GM18867 (cell line): ENCODE measurements at regions not wholly inside any gene's neighbourhood (a gene's known extent, or its start where the extent isn't known, plus 50 kb on each side); places are given as distances from the start of the nearest gene placed in this dataset.
"Not testable (repeated sequence)": the region's sequence is repeated elsewhere in the genome, so short reads cannot be mapped to it uniquely, and the experiment has no call there.

Experiments
- ATAC-seq: cut with Tn5 transposase; IDR thresholded peaks from one replicate; pipeline ENCODE4 v1.9.1; 2021; ENCODE audit warnings: mild to moderate bottlenecking, moderate library complexity; ENCODE audit not compliant: unreplicated experiment

DNA sequence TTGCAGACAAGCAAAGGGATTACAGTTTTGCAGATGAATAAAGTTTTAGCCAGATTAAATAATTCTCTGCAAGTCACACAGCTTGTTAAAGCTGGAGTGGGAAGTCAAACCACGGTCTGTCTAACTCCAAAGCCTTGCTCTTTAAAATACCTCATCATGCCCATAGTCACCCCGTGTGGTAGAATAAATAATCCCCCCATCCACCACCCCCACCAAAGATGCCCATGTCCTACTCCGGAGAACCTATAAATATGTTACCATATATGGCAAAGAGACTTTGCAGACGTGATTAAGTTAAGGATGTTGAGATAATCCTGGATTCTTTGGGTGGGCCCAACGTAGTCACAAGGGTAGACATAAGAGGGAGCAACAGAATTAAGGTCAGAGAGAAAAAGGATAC is 118.7 kb downstream of the BEND2 start:
- ATAC-seq, result no peak

DNA sequence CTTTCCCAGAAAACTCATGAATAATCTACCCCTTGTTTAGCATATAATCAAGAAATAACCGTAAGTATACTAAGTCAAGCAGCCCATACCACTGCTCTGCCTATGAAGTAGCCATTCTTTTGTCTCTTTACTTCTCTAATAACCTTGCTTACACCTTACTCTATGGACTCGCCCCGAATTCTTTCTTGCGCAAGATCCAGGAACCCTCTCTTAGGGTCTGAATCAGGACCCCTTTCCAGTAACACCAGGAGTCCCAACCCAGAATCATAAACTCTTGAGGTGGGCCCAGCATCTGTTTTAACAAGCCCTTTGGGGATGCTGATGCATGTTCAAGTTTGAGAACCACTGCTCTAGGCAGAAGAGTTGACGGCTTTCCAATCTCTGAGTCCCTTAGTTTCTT is 119.6 kb downstream of the BEND2 start:
- ATAC-seq, result no peak

DNA sequence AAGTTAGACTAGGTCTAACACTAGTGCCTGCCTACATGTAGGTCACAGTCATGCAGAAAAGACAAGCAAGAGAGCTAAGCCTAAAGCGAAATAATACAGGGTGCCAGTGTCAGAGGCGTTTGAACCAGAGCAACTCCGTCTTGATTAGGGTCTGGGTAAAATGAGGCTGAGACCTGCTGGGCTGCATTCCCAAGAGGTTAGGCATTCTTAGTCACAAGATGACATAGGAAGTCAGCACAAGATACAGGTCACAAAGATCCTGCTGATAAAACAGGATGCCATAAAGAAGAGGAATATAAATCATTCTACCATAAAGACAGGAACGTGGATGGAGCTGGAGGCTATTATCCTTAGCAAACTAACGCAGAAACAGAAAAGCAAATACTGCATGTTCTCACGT is 120.9 kb downstream of the BEND2 start:
- no peak for ATAC-seq

DNA sequence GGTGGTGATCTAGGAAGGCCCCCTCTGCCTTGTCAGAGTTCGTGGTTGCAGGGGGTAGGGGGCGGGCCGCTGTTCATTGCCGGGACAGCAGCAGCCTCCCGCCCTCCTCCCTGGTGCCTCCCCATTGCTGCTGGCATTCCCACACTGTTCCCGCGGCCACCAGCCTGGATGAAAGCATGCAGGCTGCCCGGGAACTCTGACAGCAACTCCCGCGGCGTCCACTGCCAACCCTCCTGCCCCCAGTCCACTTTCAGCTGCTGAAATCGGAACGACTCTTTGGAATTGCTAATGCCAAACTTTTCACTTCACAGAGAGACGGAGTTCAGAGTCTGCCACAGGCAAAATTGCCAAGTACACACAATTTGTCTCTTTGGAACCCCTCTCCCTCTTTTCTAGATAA is 121.9 kb downstream of the BEND2 start:
- ATAC-seq, result no peak

DNA sequence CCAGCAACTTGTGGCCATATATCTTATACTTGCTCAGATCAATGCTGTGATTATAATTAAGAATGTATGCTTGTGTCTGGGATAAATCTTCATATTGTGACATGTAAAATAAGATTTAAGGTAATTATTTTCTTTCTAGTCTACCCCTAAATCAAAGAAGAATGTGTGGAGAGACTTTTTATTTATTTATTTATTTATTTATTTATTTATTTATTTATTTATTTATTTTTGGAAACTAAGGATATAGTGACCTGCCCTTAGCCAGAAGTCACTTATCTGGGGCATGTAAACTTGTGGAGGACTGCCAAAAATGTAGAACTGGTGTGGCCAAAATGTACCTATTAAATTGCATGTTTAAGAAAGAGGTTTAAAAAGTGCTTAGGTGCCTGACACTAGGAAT is 144.3 kb downstream of the BEND2 start:
- ATAC-seq, result no peak

DNA sequence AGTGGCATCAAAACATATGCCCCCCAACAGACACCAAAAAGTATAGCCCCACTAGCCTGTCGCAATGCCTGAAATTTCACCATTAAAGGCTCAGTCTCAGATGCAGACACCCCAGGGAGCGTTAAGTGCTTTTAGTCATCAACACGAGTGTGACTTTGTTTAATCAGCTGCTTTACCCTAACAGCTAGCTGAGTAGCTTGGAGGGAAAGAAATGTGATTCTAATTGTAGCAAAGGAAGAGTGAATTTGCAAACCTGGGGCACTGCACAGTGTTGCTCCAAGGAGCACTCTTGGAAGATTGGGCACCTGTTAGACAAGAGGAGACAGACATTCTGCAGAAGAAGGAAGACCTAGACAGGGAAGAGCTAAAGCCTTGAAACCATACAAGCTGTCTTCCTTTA is 145.1 kb downstream of the BEND2 start:
- no peak for ATAC-seq

DNA sequence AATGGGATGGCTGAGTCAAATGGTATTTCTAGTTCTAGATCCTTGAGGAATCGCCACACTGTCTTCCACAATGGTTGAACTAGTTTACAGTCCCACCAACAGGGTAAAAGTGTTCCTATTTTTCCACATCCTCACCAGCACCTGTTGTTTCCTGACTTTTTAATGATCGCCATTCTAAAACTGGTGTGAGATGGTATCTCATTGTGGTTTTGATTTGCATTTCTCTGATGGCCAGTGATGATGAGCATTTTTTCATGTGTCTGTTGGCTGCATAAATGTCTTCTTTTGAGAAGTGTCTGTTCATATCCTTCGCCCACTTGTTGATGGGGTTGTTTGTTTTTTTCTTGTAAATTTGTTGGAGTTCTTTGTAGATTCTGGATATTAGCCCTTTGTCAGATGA is 152.6 kb downstream of the BEND2 start:
- not testable (repeated sequence) for ATAC-seq

DNA sequence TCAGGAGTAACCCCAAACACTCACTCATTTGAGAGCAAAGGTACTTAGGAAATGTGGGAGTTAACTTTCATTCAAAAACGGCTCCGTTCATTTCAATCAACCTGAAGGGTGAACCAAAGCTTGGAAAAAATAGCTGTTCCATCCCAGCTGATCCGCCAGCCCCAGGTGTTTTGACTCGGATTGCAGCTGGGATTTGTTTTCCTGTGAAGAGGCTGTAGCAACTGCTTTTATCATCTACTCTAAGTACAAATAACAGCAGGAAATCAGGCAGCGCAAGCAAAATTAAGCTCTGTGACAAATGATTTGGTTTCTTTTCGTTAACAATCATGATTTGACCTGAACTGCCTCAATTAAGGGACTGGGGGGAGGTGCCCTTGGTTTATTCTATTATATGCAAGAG is 154.7 kb downstream of the BEND2 start:
- no peak for ATAC-seq

DNA sequence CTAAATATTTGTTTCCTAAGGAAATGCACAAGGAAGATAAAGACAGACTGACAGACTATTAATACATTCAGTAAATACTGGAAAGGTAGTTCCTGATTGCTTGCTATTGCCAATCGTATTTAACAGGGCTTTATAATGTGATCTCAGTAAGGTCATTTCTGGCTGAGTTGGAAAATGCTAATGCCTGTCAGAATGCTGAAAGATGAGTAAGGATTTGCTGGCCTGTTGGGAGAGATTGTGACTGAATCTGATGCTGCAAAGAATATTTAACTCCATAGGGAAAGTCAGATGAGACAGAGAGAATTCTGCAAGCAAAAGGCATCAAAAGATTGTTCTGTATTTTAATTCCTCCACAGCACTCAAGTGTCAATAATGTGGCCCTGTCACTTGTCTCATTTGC is 169.0 kb downstream of the BEND2 start:
- no peak for ATAC-seq

DNA sequence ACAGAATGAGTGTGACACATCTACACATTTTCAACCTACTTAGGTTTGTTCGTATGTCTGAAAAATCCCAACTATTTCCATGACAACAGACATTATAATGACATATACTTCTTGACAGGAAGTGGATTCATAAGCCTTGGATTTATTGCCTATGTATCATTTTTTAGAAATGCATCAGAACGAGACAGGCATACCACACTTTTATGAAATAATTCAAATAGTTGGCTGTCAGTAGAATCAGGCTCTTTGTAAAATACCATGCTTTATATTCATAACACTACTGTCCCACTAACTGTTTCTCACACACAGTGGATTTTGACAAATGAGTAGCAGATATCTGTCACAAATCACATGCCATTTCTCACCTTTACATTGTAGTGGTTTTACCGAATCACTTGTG is 173.2 kb downstream of the BEND2 start:
- no peak for ATAC-seq

DNA sequence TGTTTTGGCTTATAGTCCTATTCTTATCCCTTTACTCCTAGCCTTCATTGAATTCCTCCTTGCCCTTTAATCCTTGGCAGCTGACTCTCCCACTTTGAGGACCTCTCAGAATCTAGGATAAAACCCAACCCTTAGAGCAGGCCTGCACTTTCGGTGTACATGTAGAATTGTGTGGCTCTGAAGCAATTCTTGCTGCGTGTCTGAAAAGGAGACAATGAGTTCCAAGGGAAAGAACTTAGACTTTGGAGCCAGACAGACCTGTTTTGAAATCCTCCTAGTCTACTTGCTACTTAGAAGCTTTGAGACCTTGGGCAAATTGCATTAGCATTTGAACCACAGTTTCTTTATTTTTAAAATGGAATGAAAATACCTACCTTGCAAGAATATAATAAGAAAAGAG is 175.2 kb downstream of the BEND2 start:
- ATAC-seq, result no peak

DNA sequence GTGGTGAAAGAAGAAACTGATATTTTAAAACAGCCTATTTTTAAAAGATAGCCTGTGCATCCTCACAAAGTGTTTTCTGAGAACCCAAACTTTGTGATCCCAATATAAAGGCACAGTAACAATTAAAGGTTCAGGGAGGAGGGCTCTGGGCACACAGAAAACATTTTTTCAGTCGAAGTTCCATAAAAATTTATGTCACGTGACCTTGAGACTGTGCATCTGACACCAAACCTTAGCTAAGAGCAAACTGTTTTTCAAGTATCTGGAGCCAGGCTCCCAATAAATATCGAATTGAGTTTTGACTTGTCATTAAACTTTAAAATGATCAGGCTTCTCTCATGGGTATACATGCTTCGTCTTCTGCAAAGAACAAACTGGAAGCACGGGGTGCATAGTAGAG is 177.9 kb downstream of the BEND2 start:
- no peak for ATAC-seq

DNA sequence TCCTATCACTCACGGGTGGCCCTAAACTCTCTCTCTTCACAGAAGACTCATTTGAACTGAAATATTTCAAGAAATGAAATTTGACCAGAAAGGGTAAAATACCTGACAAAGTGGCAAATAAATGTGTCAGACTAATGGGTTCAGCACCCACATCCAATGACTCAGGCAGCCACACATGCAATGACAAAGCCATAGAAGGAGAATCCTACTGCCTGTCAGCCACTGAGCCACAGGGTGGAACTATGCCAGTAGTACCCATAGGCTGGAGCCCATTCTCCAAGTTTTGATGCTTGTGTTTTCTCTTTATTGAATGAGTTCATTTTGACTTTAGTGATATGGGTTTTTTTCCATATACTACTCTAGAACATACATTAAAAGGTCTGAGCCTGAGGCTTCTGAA is 179.0 kb downstream of the BEND2 start:
- ATAC-seq, result no peak

DNA sequence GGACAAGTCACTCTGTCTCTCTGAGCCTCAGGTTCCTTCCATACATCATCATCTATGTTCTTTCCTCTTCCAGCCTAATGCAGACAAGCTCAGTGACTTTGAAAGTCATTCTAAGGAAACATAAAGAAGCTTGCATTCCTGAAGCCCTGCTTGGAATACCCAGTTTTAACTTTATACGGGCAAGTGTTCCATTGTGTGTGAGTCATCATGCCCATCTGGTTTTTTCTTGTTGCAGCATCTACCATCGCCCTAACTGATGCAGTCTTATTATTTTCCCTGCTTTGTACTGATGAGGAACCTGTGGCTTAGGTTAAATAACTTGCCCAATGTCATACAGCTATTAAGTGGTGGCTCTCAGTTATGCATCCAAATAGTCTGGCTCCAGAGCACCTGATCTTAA is 177.9 kb upstream of the RAI2 start:
- no peak for ATAC-seq

DNA sequence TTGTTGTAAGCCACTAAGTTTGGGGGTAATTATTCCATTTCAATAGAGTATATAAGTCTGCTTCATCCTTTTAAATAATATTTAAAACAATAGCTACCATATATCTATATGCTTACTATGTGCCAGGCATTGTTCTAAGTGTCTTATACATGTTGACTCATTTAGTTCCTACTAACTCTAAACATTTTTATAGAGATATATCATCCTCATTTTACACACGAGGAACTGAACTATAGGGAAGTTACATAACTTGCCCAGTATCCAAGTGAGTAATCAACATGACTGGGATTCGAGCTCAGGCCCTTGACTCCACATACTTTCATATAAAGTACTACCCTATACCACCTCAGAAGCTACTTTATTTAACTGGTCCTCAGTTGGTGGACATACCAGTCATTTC is 175.3 kb upstream of the RAI2 start:
- no peak for ATAC-seq

DNA sequence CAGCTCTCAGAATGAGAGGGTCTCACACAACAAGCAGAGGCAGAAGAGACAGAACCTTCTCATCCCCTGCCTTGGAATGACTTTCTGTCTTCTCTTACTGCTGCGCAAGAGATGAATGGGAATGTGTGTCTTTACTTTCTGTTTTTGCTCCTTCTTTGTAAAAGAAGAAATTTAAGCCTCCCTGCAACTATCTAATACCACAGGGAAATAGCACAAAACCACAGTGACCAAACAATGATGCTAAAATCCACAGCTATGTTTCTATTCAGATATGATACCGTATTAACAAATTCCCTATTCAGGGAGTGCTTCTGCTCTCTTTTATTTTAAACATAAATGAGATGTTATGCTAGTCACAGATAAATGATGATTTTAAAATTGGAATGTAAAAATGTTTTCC is 173.8 kb upstream of the RAI2 start:
- ATAC-seq, result no peak

DNA sequence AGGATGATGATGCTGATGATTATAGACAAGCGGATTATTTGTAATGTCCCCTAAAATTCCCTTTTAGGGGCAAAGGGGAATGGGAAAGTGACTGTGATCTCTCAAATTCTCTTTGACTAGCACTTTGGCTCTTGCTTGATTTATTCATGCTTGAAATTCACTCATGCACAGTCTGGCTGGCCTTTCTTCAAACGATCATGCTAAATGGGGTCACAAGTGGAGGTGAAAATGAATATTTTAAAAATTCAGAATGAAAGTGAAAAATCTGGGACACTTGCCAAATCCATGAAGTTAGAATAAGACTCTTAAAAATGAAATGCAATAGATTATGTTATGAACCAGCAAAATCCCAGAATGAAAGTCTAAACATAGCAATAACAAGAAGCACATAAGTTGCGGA is 173.4 kb upstream of the RAI2 start:
- no peak for ATAC-seq

DNA sequence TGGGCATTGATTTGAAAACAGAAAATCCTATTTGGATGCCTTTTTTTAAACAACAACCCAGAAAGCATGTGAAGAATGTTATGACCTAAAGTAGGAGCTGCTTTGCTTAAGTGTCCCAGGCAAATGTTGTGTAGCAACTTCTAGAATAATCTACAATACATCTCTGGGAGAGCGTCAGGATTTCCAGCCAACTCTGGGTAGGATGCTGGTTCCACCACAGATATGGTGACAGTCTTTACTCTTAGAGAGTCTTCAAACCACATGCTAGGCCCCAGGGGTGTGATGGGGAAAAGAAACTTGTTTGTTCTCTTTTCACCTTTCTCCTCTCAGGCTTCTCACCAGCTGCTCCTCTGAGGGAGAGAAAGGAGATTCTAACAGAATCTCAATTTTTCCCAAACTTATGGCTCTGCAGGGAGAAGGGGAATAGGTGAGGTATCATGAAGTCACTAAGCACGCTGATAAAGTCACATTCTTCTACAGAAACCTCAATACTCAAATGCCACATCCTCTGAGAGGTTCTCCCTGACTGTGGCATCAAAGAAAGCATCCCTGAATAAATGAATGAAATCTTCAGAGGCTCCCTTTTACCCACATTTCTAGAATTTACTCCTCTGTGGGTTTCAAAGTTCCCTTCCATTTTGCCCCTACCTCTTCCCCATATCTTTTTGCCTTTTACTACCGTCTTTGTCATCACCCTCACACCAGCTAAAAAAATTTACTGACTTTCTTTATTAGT is 171.6 kb upstream of the RAI2 start:
- no peak for ATAC-seq

DNA sequence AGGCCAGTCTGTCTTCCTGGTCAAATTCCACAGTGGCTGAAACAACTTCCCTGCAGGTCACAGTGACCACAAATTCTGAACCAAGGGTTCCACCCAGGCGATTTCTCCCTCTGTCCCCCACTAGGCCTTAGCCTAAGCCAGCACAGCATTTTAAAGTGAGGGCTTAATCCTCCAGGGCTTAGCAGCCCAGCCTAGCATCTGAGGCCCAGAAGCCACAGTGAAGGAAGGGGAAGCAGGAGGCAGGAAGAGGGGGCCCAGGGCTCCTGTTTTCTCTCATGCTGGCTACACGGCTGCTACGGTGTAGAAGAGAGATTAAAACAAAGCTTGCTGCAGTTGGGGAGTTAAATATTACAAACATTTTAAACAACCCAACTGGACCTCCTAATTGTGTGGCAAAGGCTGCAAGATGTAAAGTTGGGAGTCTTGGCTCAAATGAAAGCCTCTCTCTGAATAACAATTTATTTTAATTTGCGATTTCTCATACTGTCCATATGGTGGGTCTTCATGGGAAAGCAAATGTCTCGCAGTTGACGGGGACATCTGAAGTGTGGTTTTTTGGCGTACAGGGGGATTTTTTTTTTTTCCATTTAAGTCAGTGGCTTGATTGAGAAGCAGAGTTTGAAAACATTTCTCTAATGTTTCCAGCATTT is 170.8 kb upstream of the RAI2 start:
- ATAC-seq, result no peak

DNA sequence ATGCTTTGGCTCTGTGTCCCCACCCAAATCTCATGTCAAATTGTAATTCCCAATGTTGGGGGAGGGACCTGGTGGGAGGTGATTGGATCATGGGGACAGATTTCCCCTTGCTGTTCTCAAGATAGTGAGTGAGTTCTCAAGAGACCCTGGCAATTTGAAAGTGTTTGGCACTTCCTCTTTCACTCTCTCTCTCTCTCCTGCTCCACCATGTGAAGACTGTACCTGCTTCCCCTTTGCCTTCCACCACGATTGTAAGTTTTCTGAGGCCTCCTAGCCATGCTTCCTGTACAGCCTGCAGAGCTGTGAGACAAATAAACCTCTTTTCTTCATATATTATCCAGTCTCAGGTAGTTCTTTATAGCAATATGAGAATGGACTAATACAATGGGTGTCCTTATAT is 169.6 kb upstream of the RAI2 start:
- not testable (repeated sequence) for ATAC-seq

DNA sequence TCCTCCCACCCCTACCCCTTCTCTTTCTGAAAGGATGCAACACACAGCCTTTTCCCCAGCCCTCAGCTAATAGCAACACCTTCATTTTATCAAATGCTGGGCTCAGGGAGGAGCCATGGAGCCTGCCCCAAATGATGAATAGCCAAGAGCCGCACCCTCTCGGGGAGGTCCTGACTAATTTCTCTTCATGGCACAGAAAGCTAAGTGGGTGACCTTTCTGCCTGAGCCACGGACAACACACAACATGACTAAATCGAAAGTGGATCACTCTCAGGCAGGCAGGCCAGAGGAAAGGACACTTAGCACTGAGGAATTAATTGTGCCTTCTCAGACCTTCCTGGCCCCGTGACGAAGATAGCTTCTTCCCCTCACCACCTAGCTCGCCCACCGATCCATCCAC is 165.1 kb upstream of the RAI2 start:
- no peak for ATAC-seq

DNA sequence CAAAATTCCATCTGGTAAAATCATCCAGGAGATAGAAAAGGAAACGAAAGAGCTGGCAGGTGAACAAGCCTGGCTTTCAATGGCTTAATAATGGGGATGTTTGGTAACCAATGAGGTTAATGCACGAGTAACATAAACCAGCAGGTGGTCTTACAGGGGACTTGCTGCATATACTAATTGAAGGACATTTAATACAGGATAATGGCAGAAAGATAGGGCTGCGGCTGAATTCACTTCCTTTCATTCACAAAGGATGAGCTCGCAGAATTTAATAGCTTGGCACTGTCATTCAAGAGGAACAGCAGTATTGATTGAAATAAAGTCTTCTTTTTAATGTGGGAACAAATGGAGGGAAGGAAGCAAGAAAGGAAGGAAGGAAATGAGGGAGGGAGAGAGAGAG is 156.3 kb upstream of the RAI2 start:
- no peak for ATAC-seq

DNA sequence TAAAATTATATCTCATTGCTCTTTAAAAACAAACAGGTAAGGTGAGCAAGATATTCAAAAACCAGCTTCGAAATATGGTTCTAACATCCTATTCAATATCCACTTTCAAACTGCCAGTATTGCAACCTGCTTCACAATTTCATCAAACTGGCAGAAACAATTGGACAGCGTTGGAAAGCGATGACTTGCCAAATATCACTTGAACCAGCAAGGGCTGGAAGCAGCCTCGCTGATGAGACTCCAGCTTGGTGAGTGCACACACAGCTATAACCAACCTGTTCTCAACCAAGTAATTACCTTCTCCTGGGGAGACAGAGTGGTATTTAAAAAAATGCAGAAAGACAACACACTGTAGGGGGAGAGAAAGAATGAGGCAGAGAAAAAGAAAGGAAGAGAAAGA is 155.8 kb upstream of the RAI2 start:
- no peak for ATAC-seq
